ENCODE measurements at regions not wholly inside any gene's neighbourhood (a gene's known extent, or its start where the extent isn't known, plus 50 kb on each side); places are given as distances from the start of the nearest gene placed in this dataset.
"Not testable (repeated sequence)": the region's sequence is repeated elsewhere in the genome, so short reads cannot be mapped to it uniquely, and the experiment has no call there.

DNA sequence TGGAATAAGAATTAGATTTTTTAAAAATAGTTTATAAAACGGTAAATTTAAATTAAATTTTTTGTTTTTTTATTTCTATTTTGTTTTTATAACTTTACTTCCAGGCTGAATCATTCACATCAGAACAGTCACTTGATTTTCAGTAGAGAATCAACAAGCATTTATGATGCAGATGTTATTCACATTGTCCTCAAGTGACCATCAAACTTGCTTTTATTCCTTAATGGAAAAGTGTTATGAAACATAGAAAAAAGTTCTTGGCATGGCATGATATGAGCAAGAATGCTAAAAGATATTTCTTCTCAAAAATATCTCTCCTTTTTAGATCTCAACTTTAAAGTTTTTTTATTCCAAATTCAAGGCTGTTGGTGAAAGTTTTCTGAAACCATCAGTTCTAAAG, 70.9 kb upstream of the TGFBR2 start:
- DNase-seq, result no peak

DNA sequence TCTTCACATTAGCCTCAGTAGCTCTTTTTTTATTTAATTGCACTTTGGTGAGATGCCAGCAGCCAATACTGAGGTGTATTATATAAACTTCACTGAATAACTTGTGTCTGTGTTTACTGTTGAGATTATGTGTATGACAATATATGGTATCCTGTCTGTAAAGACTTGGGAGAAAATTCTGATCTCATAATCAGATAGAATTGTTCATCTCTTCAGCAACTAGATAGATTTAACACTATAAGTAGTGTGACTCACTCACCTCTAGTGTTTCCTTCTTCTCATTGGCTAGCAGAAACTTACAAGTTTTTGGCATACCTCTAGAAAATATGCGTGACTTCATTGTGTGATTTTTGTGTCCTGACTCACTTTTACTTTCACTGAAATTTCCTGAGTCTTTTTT, 67.6 kb upstream of the TGFBR2 start:
- DNase-seq, result no peak

DNA sequence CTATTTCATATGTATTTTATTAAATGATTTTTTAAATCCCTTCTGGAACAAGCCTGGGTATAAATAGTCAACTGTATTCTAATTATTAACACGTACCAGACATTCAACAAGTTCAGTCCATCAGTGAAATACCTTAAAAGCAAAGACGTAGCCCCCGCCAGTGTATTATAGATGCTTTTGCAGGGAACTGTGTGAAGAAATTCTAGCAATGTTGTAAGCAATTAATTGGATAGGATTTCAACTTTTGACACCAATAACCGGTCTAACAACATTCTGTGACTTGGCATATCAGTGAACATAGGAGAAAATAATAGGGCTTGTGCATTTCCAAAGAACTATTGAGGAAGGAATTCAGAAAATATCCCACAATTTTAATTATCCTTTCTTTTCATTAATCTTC, 67.2 kb upstream of the TGFBR2 start:
- no peak for DNase-seq

DNA sequence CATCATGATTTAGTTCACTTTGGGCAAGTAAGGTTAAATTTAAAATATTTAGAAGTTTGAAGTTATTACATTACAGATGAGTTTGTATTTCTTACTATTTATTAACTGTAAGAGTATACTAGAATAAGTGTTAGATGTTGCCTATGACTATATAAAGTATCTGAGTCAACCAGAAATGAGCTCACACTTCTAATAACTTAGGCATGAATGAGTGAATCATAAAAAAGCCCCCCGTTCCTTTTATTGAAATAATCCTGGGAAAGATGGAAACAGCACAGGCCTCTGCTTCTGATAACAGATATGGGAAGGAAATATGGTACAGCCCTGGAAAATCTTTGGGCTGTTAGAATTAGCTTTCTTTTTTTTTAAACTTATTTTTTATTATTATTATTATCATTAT, 66.6 kb upstream of the TGFBR2 start:
- DNase-seq, result no peak

DNA sequence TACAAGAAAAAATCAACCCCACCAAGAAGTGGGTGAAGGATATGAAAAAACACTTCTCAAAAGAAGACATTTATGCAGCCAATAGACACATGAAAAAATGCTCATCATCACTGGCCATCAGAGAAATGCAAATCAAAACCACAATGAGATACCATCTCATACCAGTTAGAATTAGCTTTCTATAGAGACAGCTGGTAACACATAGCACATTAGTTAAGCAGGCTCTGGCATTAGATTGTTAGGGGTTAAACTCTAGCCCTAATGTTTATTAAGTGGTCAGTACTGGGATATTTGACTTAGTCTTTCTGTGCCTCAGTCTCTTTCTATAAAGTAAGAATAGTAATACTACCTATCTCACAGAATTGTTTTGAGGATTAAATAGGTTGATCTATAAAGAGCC, 65.2 kb upstream of the TGFBR2 start:
- DNase-seq, result not testable (repeated sequence)

DNA sequence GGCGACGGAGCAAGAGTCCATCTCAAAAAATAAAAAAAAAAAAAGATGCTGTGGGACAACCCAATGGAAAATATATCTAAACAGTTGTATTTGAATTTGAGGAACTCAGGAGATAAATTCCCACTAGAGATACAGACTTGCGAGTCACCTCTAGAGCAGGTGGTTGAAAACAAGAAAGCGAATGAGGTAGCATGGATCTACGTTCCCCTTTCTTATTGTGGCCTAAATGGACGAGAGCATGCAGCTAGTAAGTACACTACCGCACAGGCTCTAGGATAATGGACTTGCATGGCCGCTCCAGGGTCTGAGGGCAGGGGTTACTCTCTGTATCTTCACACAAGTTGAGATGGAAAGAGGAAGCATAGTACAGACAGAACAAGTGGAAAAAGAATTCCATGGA, 63.5 kb upstream of the TGFBR2 start:
- no peak for DNase-seq

DNA sequence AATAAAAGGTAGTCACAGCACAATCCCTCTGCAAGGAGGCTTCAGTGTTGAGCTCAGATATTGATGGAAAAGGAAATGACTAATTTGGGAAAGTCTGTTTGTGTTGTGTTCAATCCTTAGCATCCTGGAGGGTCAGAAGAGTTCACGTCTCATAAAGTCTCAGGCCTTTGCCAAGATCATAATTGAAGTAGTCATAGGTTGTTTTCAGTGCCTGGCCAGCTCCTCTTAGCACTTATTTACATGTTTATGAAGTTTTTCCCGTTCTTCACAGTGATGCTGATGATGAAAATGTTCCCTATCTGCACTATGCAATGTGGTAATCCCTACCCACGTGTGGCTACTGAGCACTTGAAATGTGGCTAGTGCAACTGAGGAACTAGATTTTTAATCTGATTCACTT, 61.6 kb upstream of the TGFBR2 start:
- DNase-seq, result no peak

DNA sequence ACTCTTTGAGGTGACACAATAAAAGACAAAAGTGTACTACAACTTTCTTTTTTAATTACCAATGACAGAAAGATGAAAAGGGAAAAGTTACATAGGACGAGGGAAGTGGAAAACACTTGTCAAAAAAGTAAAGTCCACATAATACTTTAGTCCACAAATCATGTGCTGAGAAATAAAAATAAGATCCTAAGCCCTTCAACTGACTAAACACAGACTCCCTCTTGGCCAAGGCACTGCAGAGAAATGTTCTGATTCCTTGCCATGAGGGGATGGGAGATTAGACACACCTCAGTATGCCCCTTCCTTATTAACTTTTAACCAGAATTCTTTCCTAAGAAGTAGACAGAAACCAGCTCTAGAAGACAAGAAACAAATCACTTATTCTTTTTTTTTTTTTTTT, 59.5 kb upstream of the TGFBR2 start:
- DNase-seq, result no peak

DNA sequence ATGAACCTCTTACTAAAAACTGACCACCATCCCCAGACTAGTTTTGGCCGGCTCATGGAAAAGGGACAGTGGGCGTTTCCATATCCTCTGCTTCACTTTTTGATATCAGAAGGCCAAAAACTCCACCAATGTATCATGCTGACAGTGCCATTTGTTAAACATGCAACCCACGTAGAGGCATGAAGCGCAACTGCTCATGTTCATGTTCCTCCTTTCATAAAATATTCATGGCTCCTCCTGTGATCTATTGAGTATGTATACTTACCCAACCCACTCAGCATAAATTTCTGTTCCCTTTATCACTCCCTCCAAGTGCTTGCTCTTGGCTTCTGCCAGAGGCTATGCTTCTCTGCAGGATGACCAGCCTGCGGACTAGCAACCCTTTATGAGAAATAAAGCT, 58.7 kb upstream of the TGFBR2 start:
- DNase-seq, result no peak

DNA sequence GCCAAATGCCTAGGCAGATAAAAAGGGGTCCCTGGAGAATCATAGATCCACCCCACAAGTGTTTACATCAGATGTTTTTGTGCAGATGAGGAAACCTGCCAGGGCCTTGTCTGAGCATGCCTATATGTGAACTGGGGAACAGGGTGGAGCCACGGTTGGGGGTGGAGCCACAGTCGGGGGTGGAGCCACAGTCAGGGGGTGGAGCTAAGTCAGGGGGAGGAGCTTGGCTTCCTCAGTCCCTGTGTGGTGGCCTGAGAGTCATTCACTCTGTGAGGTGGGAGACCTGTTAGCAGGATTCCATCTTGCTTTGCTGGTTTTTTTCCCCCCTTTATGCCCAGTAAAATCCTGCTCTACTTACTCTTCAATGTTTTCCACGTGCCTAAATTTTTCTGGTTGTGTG, 57.8 kb upstream of the TGFBR2 start:
- no peak for DNase-seq

DNA sequence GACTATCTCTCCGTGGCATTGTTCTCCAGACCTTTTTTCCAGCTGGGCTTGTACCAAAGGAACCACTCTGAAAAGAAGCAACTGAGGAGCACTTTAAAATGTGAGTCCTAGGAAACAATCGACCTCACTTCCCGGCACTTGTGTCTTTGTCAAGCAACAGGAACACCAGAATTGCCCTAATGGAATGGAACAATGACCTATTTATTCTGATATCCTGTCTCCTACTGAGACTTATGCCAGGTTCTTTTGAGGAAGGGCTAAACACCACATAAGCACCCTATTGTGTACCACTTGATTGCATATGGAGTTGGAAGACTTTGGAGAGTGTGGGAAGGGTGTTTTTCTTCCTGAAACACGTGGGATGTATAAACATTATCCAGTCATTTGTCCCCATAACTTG, 56.8 kb upstream of the TGFBR2 start:
- no peak for DNase-seq

DNA sequence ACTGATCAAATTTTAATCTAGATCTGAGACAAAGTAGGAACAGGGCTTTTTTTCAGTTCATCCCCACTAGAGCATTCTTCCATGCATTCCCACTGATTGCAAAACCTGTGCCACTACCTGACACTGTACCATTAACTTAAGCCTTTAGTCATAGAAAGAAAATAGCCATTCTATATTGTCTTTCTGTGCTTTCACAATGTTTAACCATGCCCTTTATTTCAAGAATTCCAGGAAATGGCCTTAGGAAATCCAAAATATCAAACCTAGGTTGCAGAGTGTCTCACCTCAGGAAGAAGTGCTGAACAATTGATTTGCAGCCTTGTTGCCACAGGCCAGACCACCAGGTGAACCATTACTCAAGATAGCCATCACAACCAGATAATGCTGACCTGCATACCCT, 56.2 kb upstream of the TGFBR2 start:
- DNase-seq, result no peak

DNA sequence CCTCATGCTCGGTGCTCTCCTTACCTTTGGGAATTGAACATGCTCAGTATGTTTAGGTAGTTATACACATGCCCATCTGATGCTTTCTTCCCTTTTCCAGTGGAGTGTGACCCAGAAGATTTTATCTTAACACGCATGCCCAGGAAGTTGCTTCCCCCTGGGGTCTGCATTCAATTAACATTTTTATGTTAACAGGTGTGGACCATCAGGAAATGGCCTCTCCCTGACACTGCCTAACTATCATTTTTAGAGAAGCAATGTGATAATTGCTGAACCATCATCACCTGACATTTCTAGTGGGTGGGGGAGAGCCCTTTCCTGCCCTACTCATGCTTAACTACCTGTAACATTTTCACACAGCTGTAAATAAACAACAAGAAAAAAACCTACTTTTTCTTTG, 55.1 kb upstream of the TGFBR2 start:
- peak; percentile 15 for DNase-seq

DNA sequence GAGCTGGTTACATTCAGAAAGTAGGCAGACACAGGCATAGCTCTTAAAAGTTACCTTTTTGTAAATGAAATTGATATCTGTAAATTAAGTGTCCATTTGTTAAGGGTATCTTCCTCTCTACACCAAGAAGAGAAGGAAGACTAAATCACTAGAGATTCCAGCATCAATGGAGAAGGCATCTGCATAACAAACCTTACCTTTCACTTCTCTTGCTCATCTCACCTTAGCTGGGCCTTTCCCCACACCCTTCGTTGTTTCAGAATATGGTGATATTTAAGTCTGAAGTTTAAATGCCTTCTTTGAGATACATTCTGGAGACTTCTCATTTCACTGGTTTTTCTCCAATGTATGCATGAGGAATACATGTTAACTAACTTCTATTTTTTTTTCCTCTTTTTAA, 54.5 kb upstream of the TGFBR2 start:
- no peak for DNase-seq

DNA sequence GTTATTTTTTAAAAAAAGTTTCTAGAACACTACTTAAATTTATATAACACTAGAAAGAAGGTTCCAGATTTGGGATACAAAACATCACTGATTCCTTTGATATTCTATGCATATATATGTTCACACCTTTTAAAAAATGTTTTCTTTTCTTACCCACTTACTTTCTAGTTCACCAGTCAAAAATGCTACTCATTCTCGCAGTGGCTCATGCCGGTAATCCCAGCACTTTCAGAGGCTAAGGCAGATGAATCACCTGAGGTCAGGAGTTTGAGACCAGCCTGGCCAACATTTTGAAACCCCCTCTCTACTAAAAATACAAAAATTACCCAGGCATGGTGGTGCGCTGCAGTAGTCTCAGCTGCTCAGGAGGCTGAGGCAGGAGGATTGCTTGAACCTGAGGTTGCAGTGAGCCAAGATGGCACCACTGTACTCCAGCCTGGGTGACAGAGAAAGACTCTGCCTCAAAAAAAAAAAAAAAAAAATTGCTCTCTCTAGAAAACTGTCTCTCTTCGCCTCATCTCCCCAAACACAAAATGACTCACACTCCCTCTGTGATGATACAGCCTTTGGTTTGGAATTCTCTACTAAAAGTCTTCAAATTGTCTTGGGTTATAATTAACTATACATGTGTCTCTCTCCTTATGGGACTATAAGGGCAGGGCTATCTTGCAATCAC, 52.6 kb upstream of the TGFBR2 start:
- no peak for DNase-seq

DNA sequence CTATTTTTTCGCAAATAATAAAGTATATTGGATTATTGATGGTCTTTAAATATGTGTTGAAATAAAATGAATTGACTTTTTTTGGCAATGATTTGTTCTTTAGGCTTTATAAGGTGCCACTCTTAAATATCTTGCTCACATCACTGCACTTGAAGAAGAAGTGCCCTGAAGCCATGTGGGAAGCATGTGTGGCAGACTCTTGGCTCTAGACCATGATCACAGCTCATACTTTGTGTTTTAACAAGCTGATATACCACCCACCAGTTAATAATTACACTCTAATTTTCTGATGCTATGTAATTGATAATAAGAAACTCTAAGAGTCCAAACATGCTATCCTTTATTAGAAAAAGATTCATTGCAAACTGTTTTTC, 52.1 kb upstream of the TGFBR2 start:
- DNase-seq, result no peak

DNA sequence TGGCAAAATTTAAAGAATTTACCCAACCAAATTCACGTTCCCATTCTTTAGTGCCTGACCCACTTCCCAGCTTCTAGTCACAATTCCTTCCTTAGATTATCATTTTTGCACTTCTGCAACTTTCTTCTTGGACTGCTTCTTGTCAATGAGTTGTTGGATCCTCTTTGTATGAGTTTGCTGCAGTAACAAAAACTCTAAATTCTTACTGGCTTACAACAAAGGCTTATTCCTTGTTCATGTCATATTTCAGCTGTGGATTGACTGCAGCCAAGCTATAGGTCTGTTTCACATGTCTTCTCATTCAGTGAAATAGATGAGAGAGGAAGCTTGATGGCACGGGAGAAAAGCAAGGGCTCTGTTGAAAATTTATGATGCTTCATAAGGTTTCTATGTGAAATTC, 50.4 kb upstream of the TGFBR2 start:
- no peak for DNase-seq

All from RPMI8226 (cell line).